PC-3 (cell line): ENCODE measurements at regions not wholly inside any gene's neighbourhood (a gene's known extent, or its start where the extent isn't known, plus 50 kb on each side); places are given as distances from the start of the nearest gene placed in this dataset.

ENCODE experiments used
- CTCF ChIP-seq: fragments of 300-600 bp; sonication (generic); conservative IDR thresholded peaks from 2 replicates; pipeline ENCODE4 v1.5.1; 2017; ENCODE audit warnings: antibody characterized with exemption, low read depth, mild to moderate bottlenecking, low read length
- EZH2 ChIP-seq: fragments of 300-600 bp; sonication (generic); IDR thresholded peaks from one replicate; pipeline ENCODE4 v1.6.1; 2017; ENCODE audit warnings: antibody characterized with exemption, mild to moderate bottlenecking, low read length; ENCODE audit not compliant: unreplicated experiment

- TF ChIP-seq CTCF (no peak), EZH2 (no peak)
These were observed 136.6 kb upstream of the MCHR2 start for GRCh38 chr6:100130630-100131029.
